HG02981 (cell line): ENCODE measurements at regions not wholly inside any gene's neighbourhood (a gene's known extent, or its start where the extent isn't known, plus 50 kb on each side); places are given as distances from the start of the nearest gene placed in this dataset.

Experiments used
- ATAC-seq: cut with Tn5 transposase; IDR thresholded peaks from one replicate; pipeline ENCODE4 v1.9.1; 2021; ENCODE audit warnings: mild to moderate bottlenecking, moderate library complexity; ENCODE audit not compliant: unreplicated experiment

GRCh38 chr3:116767726-116768125, 58.1 kb downstream of the TUSC7 start:
- no peak for ATAC-seq

GRCh38 chr3:116770815-116771450, 61.4 kb downstream of the TUSC7 start:
- ATAC-seq: peak; percentile 97

- no peak for ATAC-seq
Observed at GRCh38 chr3:116776880-116777785, 67.6 kb downstream of the TUSC7 start.

GRCh38 chr3:116785226-116785625, 75.6 kb downstream of the TUSC7 start:
- ATAC-seq: no peak

- ATAC-seq: no peak
Observed at GRCh38 chr3:116802651-116803050, 93.1 kb downstream of the TUSC7 start.

GRCh38 chr3:116806351-116806750, 96.8 kb downstream of the TUSC7 start:
- ATAC-seq: no peak

- ATAC-seq: no peak
Observed at GRCh38 chr3:116808725-116809124, 99.1 kb downstream of the TUSC7 start.

- no peak for ATAC-seq
Observed at GRCh38 chr3:116809208-116809607, 99.6 kb downstream of the TUSC7 start.

- ATAC-seq: no peak
Observed at GRCh38 chr3:116811754-116812153, 102.2 kb downstream of the TUSC7 start.

- no peak for ATAC-seq
Observed at GRCh38 chr3:116812949-116813348, 103.4 kb downstream of the TUSC7 start.

- no peak for ATAC-seq
Observed at GRCh38 chr3:116815321-116815720, 105.7 kb downstream of the TUSC7 start.

- ATAC-seq: no peak
Observed at GRCh38 chr3:116815831-116816588, 106.4 kb downstream of the TUSC7 start.

- ATAC-seq: no peak
Observed at GRCh38 chr3:116821371-116821770, 111.8 kb downstream of the TUSC7 start.

- ATAC-seq: no peak
Observed at GRCh38 chr3:116824208-116824607, 114.6 kb downstream of the TUSC7 start.

GRCh38 chr3:116833202-116833601, 123.6 kb downstream of the TUSC7 start:
- ATAC-seq: no peak

GRCh38 chr3:116834816-116835215, 125.2 kb downstream of the TUSC7 start:
- ATAC-seq: no peak

GRCh38 chr3:116835658-116836057, 126.1 kb downstream of the TUSC7 start:
- no peak for ATAC-seq

- no peak for ATAC-seq
Observed at GRCh38 chr3:116836286-116836685, 126.7 kb downstream of the TUSC7 start.

- no peak for ATAC-seq
Observed at GRCh38 chr3:116837483-116837882, 127.9 kb downstream of the TUSC7 start.

- no peak for ATAC-seq
Observed at GRCh38 chr3:116841003-116841735, 131.6 kb downstream of the TUSC7 start.
